Thyroid gland (tissue), 4 donors: ENCODE measurements at regions not wholly inside any gene's neighbourhood (a gene's known extent, or its start where the extent isn't known, plus 50 kb on each side); places are given as distances from the start of the nearest gene placed in this dataset.
"Not testable (repeated sequence)": the region's sequence is repeated elsewhere in the genome, so short reads cannot be mapped to it uniquely, and the experiment has no call there.

Experiments
- CTCF ChIP-seq, 6 experiments: fragments of 200-600 bp in 3 of 6; fragments of 450-650 bp in 3 of 6; sonication (generic) in 3 of 6; IDR thresholded peaks; one replicate each; pipeline ENCODE4 v1.5.1; 2016 to 2019; ENCODE audit warnings: antibody characterized with exemption in 6 of 6, mild to moderate bottlenecking in 2 of 6, inconsistent platforms in 1 of 6, moderate library complexity in 1 of 6
- POLR2A ChIP-seq, 2 donors: fragments of 450-650 bp; IDR thresholded peaks; one replicate each; pipeline ENCODE4 v1.6.1; 2017; ENCODE audit warnings: antibody characterized with exemption in 2 of 2, mild to moderate bottlenecking in 2 of 2, moderate library complexity in 1 of 2

- TF ChIP-seq CTCF, POLR2A (IDR thresholded peaks at IDR 0.05): not testable (repeated sequence)
Observed at GRCh38 chr2:242006091-242006634, 136.6 kb downstream of the RTP5 start.
